ENCODE measurements at regions not wholly inside any gene's neighbourhood (a gene's known extent, or its start where the extent isn't known, plus 50 kb on each side); places are given as distances from the start of the nearest gene placed in this dataset.

GRCh38 chr4:38236003-38236402 is 275.8 kb downstream of the PTTG2 start:
- H3K4me1 ChIP-seq (ENCODE audit: insufficient read depth, low read length, poor library complexity, severe bottlenecking): no peaks in the 10 kb centered on the region
- no peaks in the 10 kb centered on the region for H3K9me3 ChIP-seq (ENCODE audit: low read length)
- BruUV-seq (replicated peaks): no TSS peak
- DNase-seq (ENCODE audit: low spot score): no peak
- TF ChIP-seq EZH2phosphoT487 (IDR thresholded peaks at IDR 0.05; ENCODE audit: borderline replicate concordance, low read depth, low read length): no peak
- no peak for TF ChIP-seq CTCF (conservative IDR thresholded peaks at IDR 0.05; ENCODE audit: low read length)
- intact Hi-C loops (cut with micrococcal nuclease; ENCODE audit: unreplicated experiment): no loop called here
- H4K20me1 ChIP-seq (ENCODE audit: insufficient read depth, low read length): no peaks in the 10 kb centered on the region
- H3K79me2 ChIP-seq (ENCODE audit: insufficient read depth, low read depth, low read length): no peaks in the 10 kb centered on the region
- H3K9me2 ChIP-seq (ENCODE audit: insufficient read depth, low read length): no peaks in the 10 kb centered on the region
- no peaks in the 10 kb centered on the region for H3K36me3 ChIP-seq (ENCODE audit: insufficient read depth, low read length)
- no peak overlapping the region for H3K27ac ChIP-seq (ENCODE audit: low read depth, low read length, poor library complexity, severe bottlenecking)
- H3K4me3 ChIP-seq (ENCODE audit: low read depth, low read length, poor library complexity, severe bottlenecking): no peak overlapping the region
- no peak overlapping the region for H2AFZ ChIP-seq (ENCODE audit: low read length)
- ChIA-PET POLR2A (no interaction called here), CTCF (ENCODE audit: unreplicated experiment) (no interaction called here)
- H3K4me2 ChIP-seq (ENCODE audit: low read length): no peak overlapping the region

GRCh38 chr4:38236503-38236902 is 276.3 kb downstream of the PTTG2 start:
- ChIA-PET POLR2A (no interaction called here), CTCF (ENCODE audit: unreplicated experiment) (no interaction called here)
- no TSS peak for BruUV-seq (replicated peaks)
- TF ChIP-seq EZH2phosphoT487 (IDR thresholded peaks at IDR 0.05; ENCODE audit: borderline replicate concordance, low read depth, low read length) (no peak), CTCF (conservative IDR thresholded peaks at IDR 0.05; ENCODE audit: low read length) (no peak)
- no peaks in the 10 kb centered on the region for H4K20me1 ChIP-seq (ENCODE audit: insufficient read depth, low read length)
- no peaks in the 10 kb centered on the region for H3K79me2 ChIP-seq (ENCODE audit: insufficient read depth, low read depth, low read length)
- no peak for DNase-seq (ENCODE audit: low spot score)
- no peak overlapping the region for H2AFZ ChIP-seq (ENCODE audit: low read length)
- intact Hi-C loops (cut with micrococcal nuclease; ENCODE audit: unreplicated experiment): no loop called here
- no peak overlapping the region for H3K4me2 ChIP-seq (ENCODE audit: low read length)
- no peaks in the 10 kb centered on the region for H3K36me3 ChIP-seq (ENCODE audit: insufficient read depth, low read length)
- no peaks in the 10 kb centered on the region for H3K9me3 ChIP-seq (ENCODE audit: low read length)
- H3K9me2 ChIP-seq (ENCODE audit: insufficient read depth, low read length): no peaks in the 10 kb centered on the region
- no peak overlapping the region for H3K27ac ChIP-seq (ENCODE audit: low read depth, low read length, poor library complexity, severe bottlenecking)
- H3K4me3 ChIP-seq (ENCODE audit: low read depth, low read length, poor library complexity, severe bottlenecking): no peak overlapping the region
- no peaks in the 10 kb centered on the region for H3K4me1 ChIP-seq (ENCODE audit: insufficient read depth, low read length, poor library complexity, severe bottlenecking)

GRCh38 chr4:38237139-38237538 is 276.9 kb downstream of the PTTG2 start:
- ChIA-PET POLR2A (no interaction called here), CTCF (ENCODE audit: unreplicated experiment) (no interaction called here)
- H3K4me1 ChIP-seq (ENCODE audit: insufficient read depth, low read length, poor library complexity, severe bottlenecking): no peaks in the 10 kb centered on the region
- H3K9me3 ChIP-seq (ENCODE audit: low read length): no peaks in the 10 kb centered on the region
- no peak overlapping the region for H2AFZ ChIP-seq (ENCODE audit: low read length)
- no peak for DNase-seq (ENCODE audit: low spot score)
- H3K79me2 ChIP-seq (ENCODE audit: insufficient read depth, low read depth, low read length): no peaks in the 10 kb centered on the region
- intact Hi-C loops (cut with micrococcal nuclease; ENCODE audit: unreplicated experiment): no loop called here
- TF ChIP-seq CTCF (conservative IDR thresholded peaks at IDR 0.05; ENCODE audit: low read length): no peak
- H3K27ac ChIP-seq (ENCODE audit: low read depth, low read length, poor library complexity, severe bottlenecking): no peak overlapping the region
- H3K4me3 ChIP-seq (ENCODE audit: low read depth, low read length, poor library complexity, severe bottlenecking): no peak overlapping the region
- no peak overlapping the region for H3K4me2 ChIP-seq (ENCODE audit: low read length)
- no TSS peak for BruUV-seq (replicated peaks)
- no peaks in the 10 kb centered on the region for H4K20me1 ChIP-seq (ENCODE audit: insufficient read depth, low read length)
- no peaks in the 10 kb centered on the region for H3K9me2 ChIP-seq (ENCODE audit: insufficient read depth, low read length)
- no peaks in the 10 kb centered on the region for H3K36me3 ChIP-seq (ENCODE audit: insufficient read depth, low read length)

Data from OCI-LY7 (cell line).